ENCODE measurements at regions not wholly inside any gene's neighbourhood (a gene's known extent, or its start where the extent isn't known, plus 50 kb on each side); places are given as distances from the start of the nearest gene placed in this dataset.

GRCh38 chr15:36332896-36333295 lies 246.5 kb upstream of the CDIN1 start:
- Histone ChIP-seq H3K79me2 (ENCODE audit: control insufficient read depth, insufficient read depth, low read length) (no peaks in the 10 kb centered on the region), H3K27me3 (ENCODE audit: control insufficient read depth, insufficient read depth, low read length) (no peaks in the 10 kb centered on the region), H3K36me3 (ENCODE audit: control insufficient read depth, insufficient read depth, low read length) (no peaks in the 10 kb centered on the region), H4K20me1 (ENCODE audit: control insufficient read depth, extremely low read depth, insufficient read depth, low read length) (no peaks in the 10 kb centered on the region), H3K27ac (ENCODE audit: insufficient read depth, low read length) (no peak overlapping the region), H3K9me3 (ENCODE audit: control insufficient read depth, insufficient read depth, low read depth, low read length) (no peaks in the 10 kb centered on the region), H3K9ac (ENCODE audit: insufficient read depth, low read length) (no peak overlapping the region), H3K4me2 (ENCODE audit: extremely low read depth, insufficient read depth, low read length) (no peak overlapping the region), H2AFZ (ENCODE audit: low read length) (no peak overlapping the region), H3K4me3 (replicated peaks in 1 of 4; ENCODE audit: control extremely low read depth in 1 of 4, insufficient read depth in 1 of 4, low read depth in 3 of 4, low read length in 4 of 4) (no peak overlapping the region), H3K4me1 (ENCODE audit: control insufficient read depth, extremely low read depth, insufficient read depth, low read length) (peaks cover 2% of the 10 kb centered on the region)
- no peak for TF ChIP-seq CTCF (conservative IDR thresholded peaks at IDR 0.05 in 1 of 2, IDR thresholded peaks at IDR 0.05 in 1 of 2; ENCODE audit: low read depth in 1 of 2, low read length in 2 of 2)
- TF ChIP-seq EZH2 (IDR thresholded peaks at IDR 0.05; ENCODE audit: low read length, missing control alignments) = no peak
- DNase-seq (ENCODE audit: low read depth in 2 of 2) = no peak

GRCh38 chr15:36334059-36334458 lies 245.4 kb upstream of the CDIN1 start:
- Histone ChIP-seq H3K4me1 (ENCODE audit: control insufficient read depth, extremely low read depth, insufficient read depth, low read length) (peaks cover 2% of the 10 kb centered on the region), H3K27me3 (ENCODE audit: control insufficient read depth, insufficient read depth, low read length) (no peaks in the 10 kb centered on the region), H4K20me1 (ENCODE audit: control insufficient read depth, extremely low read depth, insufficient read depth, low read length) (no peaks in the 10 kb centered on the region), H3K79me2 (ENCODE audit: control insufficient read depth, insufficient read depth, low read length) (no peaks in the 10 kb centered on the region), H3K27ac (ENCODE audit: insufficient read depth, low read length) (no peak overlapping the region), H2AFZ (ENCODE audit: low read length) (peak overlapping the region; percentile 4), H3K9ac (ENCODE audit: insufficient read depth, low read length) (no peak overlapping the region), H3K4me3 (replicated peaks in 1 of 4; ENCODE audit: control extremely low read depth in 1 of 4, insufficient read depth in 1 of 4, low read depth in 3 of 4, low read length in 4 of 4) (no peak overlapping the region), H3K36me3 (ENCODE audit: control insufficient read depth, insufficient read depth, low read length) (no peaks in the 10 kb centered on the region), H3K4me2 (ENCODE audit: extremely low read depth, insufficient read depth, low read length) (peak overlapping the region; percentile 1), H3K9me3 (ENCODE audit: control insufficient read depth, insufficient read depth, low read depth, low read length) (no peaks in the 10 kb centered on the region)
- no peak for TF ChIP-seq CTCF (conservative IDR thresholded peaks at IDR 0.05 in 1 of 2, IDR thresholded peaks at IDR 0.05 in 1 of 2; ENCODE audit: low read depth in 1 of 2, low read length in 2 of 2)
- no peak for TF ChIP-seq EZH2 (IDR thresholded peaks at IDR 0.05; ENCODE audit: low read length, missing control alignments)
- DNase-seq (ENCODE audit: low read depth in 2 of 2) = peak; percentile 63 to 89

GRCh38 chr15:36335224-36335623 lies 244.2 kb upstream of the CDIN1 start:
- Histone ChIP-seq H2AFZ (ENCODE audit: low read length) (no peak overlapping the region), H3K4me2 (ENCODE audit: extremely low read depth, insufficient read depth, low read length) (no peak overlapping the region), H3K9me3 (ENCODE audit: control insufficient read depth, insufficient read depth, low read depth, low read length) (no peaks in the 10 kb centered on the region), H3K27me3 (ENCODE audit: control insufficient read depth, insufficient read depth, low read length) (no peaks in the 10 kb centered on the region), H3K36me3 (ENCODE audit: control insufficient read depth, insufficient read depth, low read length) (no peaks in the 10 kb centered on the region), H3K9ac (ENCODE audit: insufficient read depth, low read length) (no peak overlapping the region), H3K27ac (ENCODE audit: insufficient read depth, low read length) (no peak overlapping the region), H3K4me1 (ENCODE audit: control insufficient read depth, extremely low read depth, insufficient read depth, low read length) (peaks cover 2% of the 10 kb centered on the region), H3K4me3 (replicated peaks in 1 of 4; ENCODE audit: control extremely low read depth in 1 of 4, insufficient read depth in 1 of 4, low read depth in 3 of 4, low read length in 4 of 4) (no peak overlapping the region), H4K20me1 (ENCODE audit: control insufficient read depth, extremely low read depth, insufficient read depth, low read length) (no peaks in the 10 kb centered on the region), H3K79me2 (ENCODE audit: control insufficient read depth, insufficient read depth, low read length) (no peaks in the 10 kb centered on the region)
- TF ChIP-seq CTCF (conservative IDR thresholded peaks at IDR 0.05 in 1 of 2, IDR thresholded peaks at IDR 0.05 in 1 of 2; ENCODE audit: low read depth in 1 of 2, low read length in 2 of 2) (no peak), EZH2 (IDR thresholded peaks at IDR 0.05; ENCODE audit: low read length, missing control alignments) (no peak)
- DNase-seq (ENCODE audit: low read depth in 2 of 2) = no peak
